ENCODE measurements at regions not wholly inside any gene's neighbourhood (a gene's known extent, or its start where the extent isn't known, plus 50 kb on each side); places are given as distances from the start of the nearest gene placed in this dataset.

- Histone ChIP-seq H3K4me3 (no peak overlapping the region), H3K9me3 (no peaks in the 10 kb centered on the region), H3K36me3 (replicated peaks in 1 of 2; ENCODE audit: insufficient read depth in 1 of 2, low read depth in 2 of 2) (no peaks in the 10 kb centered on the region), H3K27ac (no peak overlapping the region), H3K4me1 (no peaks in the 10 kb centered on the region), H3K27me3 (no peaks in the 10 kb centered on the region)
- WGBS, 2 donors, result 20 to 31% methylated on average over 3 of the region's 3 CpGs
- DNase-seq, result no peak
- no peak for ATAC-seq
- TF ChIP-seq CTCF (IDR thresholded peaks at IDR 0.05) (no peak), POLR2A (IDR thresholded peaks at IDR 0.05) (no peak)
- intact Hi-C loops (cut with DNase I), result no loop called here
Measured at GRCh38 chr18:67243799-67244587, 272.5 kb downstream of the DSEL start.

- DNase-seq (no peak), ATAC-seq (no peak)
- no peaks in the 10 kb centered on the region for H3K9me3 ChIP-seq
- no peaks in the 10 kb centered on the region for H3K4me1 ChIP-seq
- TF ChIP-seq POLR2A (IDR thresholded peaks at IDR 0.05) (no peak), CTCF (IDR thresholded peaks at IDR 0.05) (no peak)
- H3K27ac ChIP-seq, result no peak overlapping the region
- H3K4me3 ChIP-seq, result no peak overlapping the region
- H3K36me3 ChIP-seq (replicated peaks in 1 of 2; ENCODE audit: insufficient read depth in 1 of 2, low read depth in 2 of 2), result no peaks in the 10 kb centered on the region
- WGBS, 2 donors, result 67 to 87% methylated on average over 3 of the region's 3 CpGs
- H3K27me3 ChIP-seq, result no peaks in the 10 kb centered on the region
- intact Hi-C loops (cut with DNase I), result no loop called here
Measured at GRCh38 chr18:67242001-67242400, 274.5 kb downstream of the DSEL start.

GRCh38 chr18:67241299-67241698 lies 275.2 kb downstream of the DSEL start:
- TF ChIP-seq POLR2A (IDR thresholded peaks at IDR 0.05) (no peak), CTCF (IDR thresholded peaks at IDR 0.05) (no peak)
- Histone ChIP-seq H3K9me3 (no peaks in the 10 kb centered on the region), H3K27ac (no peak overlapping the region), H3K27me3 (no peaks in the 10 kb centered on the region), H3K4me3 (no peak overlapping the region), H3K4me1 (no peaks in the 10 kb centered on the region), H3K36me3 (replicated peaks in 1 of 2; ENCODE audit: insufficient read depth in 1 of 2, low read depth in 2 of 2) (no peaks in the 10 kb centered on the region)
- ATAC-seq (no peak), DNase-seq (no peak)
- 33 to 58% methylated on average over 1 of the region's 1 CpG for WGBS, 2 donors
- intact Hi-C loops (cut with DNase I), result no loop called here

- 70 to 71% methylated on average over 7 of the region's 7 CpGs for WGBS, 2 donors
- no peak overlapping the region for H3K4me3 ChIP-seq
- H3K9me3 ChIP-seq, result no peaks in the 10 kb centered on the region
- no peaks in the 10 kb centered on the region for H3K36me3 ChIP-seq (replicated peaks in 1 of 2; ENCODE audit: insufficient read depth in 1 of 2, low read depth in 2 of 2)
- no peaks in the 10 kb centered on the region for H3K27me3 ChIP-seq
- no peaks in the 10 kb centered on the region for H3K4me1 ChIP-seq
- no peak overlapping the region for H3K27ac ChIP-seq
- DNase-seq, result no peak
- no peak for ATAC-seq
- intact Hi-C loops (cut with DNase I), result no loop called here
- no peak for TF ChIP-seq CTCF (IDR thresholded peaks at IDR 0.05)
- TF ChIP-seq POLR2A (IDR thresholded peaks at IDR 0.05), result no peak
Measured at GRCh38 chr18:67239826-67240225, 276.7 kb downstream of the DSEL start.

GRCh38 chr18:67232991-67233390 lies 283.5 kb downstream of the DSEL start:
- no peak overlapping the region for H3K27ac ChIP-seq
- no peaks in the 10 kb centered on the region for H3K27me3 ChIP-seq
- H3K4me1 ChIP-seq, result no peaks in the 10 kb centered on the region
- no peaks in the 10 kb centered on the region for H3K36me3 ChIP-seq (replicated peaks in 1 of 2; ENCODE audit: insufficient read depth in 1 of 2, low read depth in 2 of 2)
- no peak for DNase-seq
- no peak for TF ChIP-seq CTCF (IDR thresholded peaks at IDR 0.05)
- TF ChIP-seq POLR2A (IDR thresholded peaks at IDR 0.05), result no peak
- 58 to 60% methylated on average over 1 of the region's 1 CpG for WGBS, 2 donors
- H3K9me3 ChIP-seq, result no peaks in the 10 kb centered on the region
- ATAC-seq, result no peak
- no peak overlapping the region for H3K4me3 ChIP-seq
- intact Hi-C loops (cut with DNase I), result no loop called here
